GM21786 (cell line): ENCODE measurements at regions not wholly inside any gene's neighbourhood (a gene's known extent, or its start where the extent isn't known, plus 50 kb on each side); places are given as distances from the start of the nearest gene placed in this dataset.
"Not testable (repeated sequence)": the region's sequence is repeated elsewhere in the genome, so short reads cannot be mapped to it uniquely, and the experiment has no call there.

Experiments used
- ATAC-seq: cut with Tn5 transposase; IDR thresholded peaks from one replicate; pipeline ENCODE4 v1.9.1; 2021; ENCODE audit not compliant: unreplicated experiment

DNA sequence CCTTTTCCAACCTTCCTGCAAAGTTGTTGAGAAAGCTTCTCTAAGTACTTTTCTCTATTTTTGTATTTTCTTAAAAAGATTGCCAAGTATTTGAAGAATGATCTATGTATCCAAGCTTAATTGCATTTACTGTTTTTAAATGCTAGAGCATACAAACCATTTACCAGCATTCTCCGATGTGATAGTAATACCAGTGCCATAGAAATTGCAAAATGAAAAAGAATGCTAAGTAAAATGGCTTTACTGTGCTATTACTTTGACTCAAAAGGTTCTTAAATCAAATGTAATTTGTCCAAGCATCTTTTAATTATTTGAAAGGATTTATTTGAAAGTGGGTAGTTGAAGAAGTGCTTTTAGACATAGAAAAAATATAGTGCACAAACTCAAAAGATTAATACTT lies 1183.2 kb downstream of the RAPGEF2 start:
- no peak for ATAC-seq

DNA sequence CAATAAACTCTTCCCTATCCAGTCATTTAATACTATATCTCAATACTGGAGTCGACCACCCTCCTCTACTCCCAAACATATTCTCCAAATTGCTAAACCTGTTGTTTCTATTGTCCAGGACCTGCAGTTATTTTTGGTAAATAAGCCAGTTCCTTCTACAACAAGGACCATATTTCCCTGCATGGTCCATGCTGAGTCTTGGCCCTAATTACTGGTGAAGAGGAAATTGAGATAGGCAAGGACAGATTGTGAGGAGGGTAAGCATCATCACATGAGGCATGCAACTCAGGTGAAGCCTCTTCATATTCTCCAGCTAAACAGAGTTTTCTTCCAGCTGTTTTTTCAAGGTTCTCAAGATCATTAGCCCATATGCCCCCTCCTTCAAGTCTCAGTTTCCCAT lies 1193.6 kb downstream of the RAPGEF2 start:
- no peak for ATAC-seq

DNA sequence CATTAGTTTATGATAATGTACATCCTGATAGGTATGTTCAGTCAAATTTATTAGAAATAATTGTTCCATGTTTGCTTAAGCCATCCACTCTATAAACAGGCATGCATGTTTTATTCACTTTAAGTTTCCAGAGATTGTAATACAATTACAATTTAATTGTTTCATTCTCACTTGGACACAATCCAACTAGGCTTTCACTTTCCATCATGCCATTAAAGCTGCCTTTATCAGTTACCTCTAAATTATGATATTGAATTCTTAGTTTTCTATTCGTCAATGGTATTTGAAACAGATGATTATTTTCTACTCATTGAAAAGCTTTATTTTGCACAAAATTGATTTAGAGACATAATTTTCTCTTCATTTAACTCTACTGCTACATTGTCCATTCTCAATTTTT lies 1196.3 kb downstream of the RAPGEF2 start:
- ATAC-seq = no peak

DNA sequence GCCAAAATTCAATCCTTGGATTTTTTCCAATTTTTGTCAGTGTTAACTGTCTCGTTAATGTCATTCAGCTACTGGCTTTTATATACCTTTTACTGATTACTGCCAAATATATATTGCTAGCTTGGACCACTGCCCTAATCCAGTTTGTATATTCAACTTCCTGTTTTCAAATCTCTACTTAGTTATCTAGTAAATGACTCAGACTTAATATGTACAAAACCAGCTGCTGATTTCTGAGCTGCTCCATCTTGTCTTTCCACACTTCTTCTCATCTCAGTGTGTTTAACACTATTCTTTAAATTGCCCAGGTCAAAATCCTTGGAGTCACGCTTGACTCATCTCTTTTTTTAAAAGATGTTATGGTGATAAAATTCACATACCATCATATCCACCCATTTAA lies 1196.7 kb downstream of the RAPGEF2 start:
- ATAC-seq = no peak

DNA sequence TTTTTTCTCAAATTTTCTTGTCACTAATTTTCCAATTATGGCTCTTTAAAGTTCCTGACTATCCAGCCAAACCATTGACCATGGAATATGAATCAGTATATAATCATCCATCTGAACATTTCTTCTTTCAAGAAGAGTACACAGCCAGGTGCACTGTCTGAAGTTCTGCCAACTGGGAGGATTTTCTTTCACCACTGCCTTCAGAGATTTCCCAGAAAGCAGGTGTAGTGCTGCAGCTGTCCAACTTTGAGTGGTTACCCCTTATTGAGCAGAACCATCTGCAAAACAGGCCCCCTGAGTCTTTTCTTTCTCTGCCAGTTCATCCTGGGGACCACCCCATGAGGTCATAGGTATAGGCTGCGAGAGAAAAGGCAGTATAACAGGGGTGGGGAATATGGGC lies 1213.2 kb downstream of the RAPGEF2 start:
- no peak for ATAC-seq

DNA sequence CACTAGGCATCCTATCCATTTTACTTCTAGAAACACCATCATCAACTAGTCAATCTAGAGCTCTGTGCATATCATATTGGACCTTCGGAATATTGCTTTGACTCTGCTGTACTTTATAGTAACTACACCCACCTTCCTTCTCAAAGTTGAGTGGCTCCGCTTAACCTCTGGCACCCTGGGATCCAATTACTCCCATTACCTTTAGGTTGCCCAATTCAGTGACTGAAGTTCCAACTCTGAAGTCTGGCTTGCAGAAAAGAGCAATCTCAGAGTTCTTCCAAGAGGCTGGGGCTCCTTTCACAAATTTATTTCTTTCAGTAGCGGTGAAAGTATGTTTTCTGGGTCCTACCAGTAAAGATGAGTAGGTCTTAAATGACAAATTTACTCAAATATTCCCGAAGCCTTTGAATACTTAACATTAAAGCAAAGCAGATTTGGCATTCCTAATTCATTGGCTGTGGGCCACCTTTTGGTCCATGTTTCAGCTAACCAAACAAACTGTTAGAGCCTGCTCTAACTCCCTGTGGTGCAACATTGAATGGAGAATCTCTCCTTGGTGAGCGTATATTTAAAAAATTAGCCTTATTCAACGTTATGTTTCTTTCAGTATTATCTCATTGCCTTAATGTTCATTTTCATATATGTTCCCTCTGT lies 1215.8 kb downstream of the RAPGEF2 start:
- ATAC-seq = no peak

DNA sequence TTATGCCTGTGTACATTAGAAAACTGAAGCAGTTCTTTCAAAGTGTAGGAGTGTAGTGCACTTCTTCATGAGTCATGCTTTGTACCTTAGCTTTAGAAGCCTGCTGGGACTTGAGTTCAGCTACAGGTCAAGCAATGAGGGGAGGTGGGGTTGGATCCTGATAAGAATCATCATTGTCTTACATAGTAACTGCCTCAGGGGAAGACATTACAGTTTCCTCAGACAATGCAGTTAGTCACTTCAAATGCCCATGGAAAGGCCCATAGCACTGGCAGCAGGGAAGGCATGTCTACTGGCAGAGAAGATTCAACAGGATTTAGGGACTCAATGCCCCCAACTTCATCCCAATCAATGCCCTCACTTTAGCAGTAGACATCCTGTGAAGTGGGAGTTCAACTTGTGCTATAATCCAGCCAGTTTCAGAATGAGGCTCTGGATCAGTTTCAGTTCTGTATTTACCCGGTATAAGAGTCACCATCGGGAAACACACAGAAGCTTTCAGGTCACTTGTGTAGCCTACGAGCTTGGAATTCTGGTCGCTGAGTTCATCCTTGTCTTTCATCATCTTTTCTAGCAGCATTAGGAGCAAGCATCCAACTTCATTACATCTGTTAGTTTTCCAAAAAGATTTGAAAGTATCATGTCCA lies 1216.5 kb downstream of the RAPGEF2 start:
- ATAC-seq = no peak

DNA sequence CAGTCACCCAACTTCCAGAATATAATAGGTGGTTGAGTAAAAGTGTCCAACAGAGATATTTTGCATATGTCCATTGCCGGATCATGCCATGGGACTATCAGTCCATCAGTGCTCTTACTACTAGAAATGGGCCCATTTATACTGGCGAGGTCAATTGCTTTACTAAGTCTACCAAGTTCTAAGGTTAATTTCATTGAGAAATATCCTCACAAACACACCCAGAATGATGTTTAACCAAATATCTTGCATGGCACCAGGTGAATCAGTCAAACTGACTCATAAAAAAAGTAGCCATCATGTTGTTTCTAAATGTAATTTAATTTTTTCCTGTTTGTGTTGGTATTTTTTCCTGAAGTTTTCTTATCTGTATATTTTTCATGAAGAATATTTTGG lies 1217.0 kb downstream of the RAPGEF2 start:
- no peak for ATAC-seq

DNA sequence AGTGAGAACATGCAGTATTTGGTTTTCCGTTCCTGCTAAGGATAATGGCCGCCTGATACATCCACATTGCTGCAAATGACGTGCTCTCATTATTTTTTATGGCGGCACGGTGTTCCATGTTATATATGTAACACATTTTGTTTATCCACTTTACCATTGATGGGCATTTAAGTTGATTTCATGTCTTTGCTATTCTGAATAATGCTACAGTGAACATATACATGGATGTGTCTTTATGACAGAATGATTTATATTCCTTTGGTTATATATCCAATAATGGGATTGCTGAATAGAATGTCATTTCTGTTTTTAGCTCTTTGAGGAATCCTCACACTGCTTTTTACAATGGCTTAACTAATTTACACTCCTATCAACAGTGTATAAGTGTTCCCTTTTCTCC lies 1223.2 kb downstream of the RAPGEF2 start:
- no peak for ATAC-seq

DNA sequence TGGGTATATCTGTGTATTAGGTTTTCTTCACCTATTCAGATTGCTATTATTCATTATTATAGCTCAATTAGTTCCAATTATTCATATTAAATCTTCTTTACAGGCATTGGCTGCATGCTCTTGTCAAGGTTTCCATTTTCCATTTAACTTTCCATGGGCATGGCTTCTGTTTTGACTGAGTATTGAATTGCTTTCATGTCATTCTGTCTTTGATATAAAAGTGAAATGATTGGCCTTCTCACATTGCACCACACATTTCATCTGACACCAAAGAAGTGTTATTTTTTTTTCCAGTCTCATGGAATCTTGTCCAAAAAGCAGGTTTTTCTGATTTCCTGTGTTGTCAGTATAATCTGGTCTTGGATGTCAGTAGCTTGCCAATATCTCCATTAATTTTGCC lies 1244.3 kb downstream of the RAPGEF2 start:
- ATAC-seq = no peak

DNA sequence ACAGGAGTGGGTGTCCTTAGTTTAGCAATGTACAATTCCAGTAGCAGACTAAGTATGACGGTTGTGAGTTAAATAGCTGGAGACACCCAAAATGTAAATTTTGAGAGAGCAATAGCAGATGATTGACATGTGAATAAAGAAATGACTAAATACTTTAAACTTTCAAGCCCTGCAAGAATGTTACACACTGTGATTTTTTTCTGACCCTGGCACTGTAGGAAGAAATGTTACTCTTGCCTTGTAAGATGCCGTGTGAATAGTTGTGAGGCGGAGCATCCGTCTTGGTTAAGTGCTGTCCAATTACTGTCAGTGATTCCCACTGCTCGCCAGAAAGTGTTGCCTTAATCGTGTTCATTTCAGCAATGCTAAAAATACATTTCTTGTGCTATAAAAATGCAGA lies 1248.1 kb downstream of the RAPGEF2 start:
- no peak for ATAC-seq

DNA sequence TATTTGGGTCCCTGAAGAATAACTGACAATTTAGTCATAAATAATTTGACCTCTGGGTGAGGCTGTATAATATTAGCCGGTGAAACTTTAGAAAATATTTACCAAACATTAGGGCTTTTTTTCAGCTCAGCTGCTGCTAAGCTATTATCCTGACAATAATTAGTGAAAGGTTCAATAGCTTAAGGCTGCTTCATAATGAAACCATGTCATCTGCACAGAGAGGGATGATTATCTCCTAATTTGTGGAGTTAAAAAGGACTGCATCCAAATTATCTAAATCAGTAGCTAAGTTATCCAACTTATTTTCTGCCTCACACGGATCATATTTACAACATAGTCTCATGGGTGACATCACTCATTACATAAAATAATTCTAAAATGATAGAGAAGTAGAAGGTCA lies 1249.8 kb downstream of the RAPGEF2 start:
- ATAC-seq = no peak

DNA sequence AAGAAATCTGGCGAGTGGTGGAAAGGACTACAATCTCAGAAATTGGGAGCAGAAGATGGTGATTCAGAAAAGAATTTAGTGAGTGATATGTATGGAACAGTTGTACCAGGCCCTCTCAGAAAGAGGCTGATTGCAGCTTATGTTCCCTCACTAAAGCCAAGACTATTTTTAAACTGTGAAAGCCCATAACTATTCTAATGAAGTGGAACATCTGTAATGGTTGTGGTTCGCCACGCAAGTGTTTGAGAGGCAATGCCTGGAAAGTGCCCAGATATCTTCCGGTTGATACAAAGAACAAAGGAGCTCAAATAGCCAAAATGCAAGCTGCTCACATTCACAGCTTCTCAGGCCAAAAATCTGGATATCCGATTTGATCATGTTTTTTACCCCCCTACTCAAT lies 1250.7 kb downstream of the RAPGEF2 start:
- ATAC-seq = no peak

DNA sequence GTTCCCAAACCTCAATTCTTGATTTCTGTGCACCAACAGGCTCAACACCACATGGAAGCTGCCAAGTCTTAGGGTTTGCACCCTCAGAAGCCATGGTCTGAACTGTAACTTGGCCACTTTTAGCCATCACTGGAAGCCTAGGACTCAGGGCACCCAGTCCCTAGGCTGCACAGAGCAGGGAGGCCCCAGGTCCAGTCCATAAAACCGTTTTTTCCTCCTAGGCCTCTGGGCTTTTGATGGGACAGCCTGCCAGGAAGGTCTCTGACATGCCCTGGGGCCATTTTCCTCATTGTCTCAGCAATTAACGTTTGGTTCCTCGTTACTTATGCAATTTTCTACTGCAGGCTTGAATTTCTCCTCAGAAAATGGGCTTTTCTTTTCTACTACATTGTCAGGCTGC lies 1259.6 kb downstream of the RAPGEF2 start:
- ATAC-seq = no peak

DNA sequence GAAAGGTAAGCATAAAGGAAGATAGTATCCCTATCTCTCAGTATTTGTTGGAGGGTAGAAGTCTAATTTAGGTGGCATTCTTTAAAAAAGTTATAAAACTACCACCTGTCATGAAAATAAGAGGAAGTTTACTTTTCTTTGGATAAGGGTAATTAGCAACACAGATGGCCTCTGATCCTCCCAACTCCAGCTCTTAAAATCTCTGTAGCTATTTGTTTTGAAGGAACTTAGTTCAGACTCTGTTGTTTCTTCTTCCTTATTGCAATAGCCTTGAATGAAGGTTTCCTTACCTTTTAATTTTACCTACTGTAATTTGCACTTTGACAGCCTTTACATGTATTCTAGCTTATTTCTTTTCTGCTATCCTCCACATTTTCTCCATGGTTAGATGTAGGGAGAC lies 1261.3 kb downstream of the RAPGEF2 start:
- ATAC-seq = no peak

DNA sequence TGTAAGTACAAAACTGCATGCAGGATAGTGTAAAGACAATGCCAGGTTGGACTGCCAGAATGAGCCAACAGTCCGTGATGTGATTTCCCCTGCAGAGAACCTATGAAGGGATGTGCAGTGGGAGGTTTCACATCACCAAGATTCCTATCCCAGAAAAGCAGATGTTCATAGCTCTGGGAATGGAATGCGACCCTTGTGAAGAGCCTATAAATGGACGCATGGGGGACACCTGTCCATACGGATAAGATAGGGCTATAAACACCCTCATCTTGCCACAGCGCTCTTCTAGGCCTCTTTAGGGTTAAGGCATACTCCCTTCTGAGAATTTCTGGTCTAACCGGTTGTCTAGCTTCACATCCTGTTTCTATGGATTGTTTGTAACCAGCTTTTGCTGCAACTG lies 1261.8 kb downstream of the RAPGEF2 start:
- not testable (repeated sequence) for ATAC-seq

DNA sequence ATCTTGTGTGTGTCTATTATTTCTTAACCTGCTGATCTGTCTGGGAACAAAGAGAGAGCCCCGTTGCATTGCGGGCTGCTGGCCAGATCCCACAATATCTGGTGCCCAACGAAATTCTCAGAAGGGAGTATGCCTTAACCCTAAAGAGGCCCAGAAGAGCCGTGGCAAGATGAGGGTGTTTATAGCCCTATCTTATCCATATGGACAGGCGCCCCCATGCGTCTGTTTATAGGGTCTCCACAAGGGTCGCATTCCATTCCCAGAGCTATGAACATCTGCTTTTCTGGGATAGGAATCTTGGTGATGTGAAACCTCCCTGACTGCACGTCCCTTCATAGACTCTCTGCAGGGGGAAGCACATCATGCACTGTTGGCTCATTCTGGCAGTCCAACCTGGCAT lies 1262.5 kb downstream of the RAPGEF2 start:
- not testable (repeated sequence) for ATAC-seq

DNA sequence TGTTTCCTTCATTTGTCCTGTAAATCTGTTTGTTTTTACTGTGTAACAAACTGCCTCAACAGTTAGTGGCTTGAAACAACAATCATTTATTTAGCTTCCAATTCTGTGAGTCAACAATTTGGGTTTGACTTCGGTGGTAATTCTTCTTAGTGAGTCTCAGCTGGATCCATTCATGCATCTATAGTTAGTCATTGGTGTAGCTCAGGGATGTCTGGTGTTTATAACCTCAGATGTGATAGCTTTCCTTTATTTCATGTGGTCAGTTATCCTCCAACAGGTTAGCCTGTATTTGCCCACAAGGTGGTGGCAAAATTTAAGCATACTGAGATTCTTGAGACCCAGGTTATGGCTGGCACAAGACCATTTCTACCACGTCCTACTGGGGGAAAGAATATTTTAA lies 1267.2 kb downstream of the RAPGEF2 start:
- ATAC-seq = no peak

DNA sequence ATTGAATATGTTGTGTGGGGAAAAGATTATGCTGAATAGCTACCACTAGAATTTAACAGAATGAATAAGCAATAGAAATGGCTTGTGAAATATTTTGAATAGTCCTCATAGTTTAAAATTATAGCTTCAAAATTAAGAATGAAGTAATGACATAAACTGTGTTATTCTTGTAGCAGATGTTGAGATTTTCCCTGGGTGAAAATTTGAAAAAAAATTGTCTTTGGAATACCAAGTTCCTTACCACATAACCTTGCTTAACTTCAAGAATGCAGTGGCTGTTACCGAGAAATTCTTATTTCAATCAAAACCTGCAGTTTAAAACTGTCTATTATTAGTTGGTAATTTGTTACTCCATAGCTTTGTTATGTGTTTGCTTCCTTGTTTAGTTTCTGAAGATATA lies 1268.6 kb downstream of the RAPGEF2 start:
- no peak for ATAC-seq

DNA sequence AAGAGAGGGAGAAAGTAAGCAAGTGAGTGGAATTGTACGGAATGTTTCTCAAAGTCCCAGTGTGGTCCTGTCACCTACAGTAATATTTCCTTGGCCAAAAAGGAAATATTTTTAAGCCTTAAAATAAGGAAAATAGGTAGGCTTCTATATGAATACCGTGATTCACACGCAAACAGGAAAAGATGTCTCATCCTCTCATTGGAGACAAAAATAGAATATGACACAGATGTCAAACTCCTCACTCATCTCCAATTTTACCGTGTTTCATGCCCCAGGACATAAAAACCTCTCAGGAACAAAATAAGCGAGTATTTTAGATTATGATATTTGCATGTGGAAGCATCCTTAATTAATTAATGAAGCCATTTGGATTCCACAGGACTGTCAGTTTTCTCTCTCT lies 1269.5 kb downstream of the RAPGEF2 start:
- ATAC-seq = no peak

DNA sequence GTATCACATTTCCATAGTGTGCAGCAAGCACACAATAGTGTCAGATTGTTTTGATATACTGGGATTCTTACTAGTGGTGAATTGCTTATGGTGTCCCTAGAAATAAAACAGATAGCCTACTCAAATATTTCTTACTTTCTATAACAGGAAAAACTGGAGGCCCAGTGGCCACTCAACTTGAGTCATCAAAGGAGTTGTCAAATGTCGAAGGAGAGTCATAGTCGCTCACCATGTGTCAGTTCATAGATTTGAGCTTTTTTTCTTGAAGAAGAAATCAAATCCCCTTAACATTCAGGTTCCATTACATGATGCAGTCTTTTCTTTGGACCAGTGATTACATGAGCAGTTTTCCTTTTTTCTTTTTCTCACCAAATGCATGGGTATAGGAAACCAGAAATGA lies 1271.0 kb downstream of the RAPGEF2 start:
- no peak for ATAC-seq

DNA sequence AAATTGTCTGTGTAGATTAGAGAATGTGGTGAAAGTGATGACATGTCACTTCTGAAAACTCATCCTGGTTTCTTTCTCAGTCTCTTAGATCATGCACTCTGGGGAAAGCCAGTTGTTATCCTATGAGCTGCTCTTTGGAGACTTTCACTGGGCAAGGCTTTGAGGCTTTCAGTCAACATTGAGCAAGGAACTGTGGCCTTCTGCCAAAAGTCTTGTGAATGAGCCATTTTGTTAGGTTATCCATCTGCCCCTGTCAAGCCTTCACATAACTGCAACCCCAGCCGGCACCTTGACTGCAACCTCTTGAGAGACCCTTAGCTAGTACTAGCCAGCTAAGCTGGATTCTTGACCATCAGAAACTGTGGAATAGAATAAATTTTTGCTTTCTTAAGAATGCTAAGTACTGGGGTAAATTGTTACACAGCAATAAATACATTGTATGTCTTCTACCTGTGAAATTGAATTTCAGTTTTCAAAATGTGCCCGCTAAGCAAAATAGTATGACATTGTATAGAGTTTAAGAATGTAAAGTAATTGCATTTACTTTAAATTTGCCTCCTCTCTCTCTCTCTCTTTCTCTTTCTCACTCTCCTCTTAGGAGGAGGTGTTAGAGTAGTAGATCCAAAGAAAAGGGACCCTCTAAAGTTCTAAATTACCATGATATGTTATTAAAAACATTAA lies 1273.0 kb downstream of the RAPGEF2 start:
- no peak for ATAC-seq

DNA sequence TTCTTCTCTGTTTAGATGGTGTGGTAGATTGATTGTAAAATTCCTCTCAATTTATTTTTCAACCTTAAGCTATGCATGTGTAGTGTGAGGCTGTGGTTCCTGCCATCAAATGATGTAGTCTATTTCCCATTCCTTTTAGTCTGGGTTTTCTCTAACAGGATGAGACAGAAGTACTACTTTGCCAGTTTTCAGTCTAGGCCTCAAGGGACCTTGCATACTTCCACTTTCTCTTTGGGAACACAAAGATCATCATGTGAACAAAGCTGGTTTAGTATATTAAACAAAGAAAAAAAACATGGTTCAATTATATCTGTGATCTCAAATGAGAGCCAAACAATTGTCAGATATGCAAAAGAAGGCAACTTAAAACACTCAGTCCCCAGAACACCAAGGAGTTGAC lies 1284.0 kb downstream of the RAPGEF2 start:
- no peak for ATAC-seq
